Suppressor macrophage treated with lipopolysaccharide for 4 hours (primary cell): ENCODE measurements at regions not wholly inside any gene's neighbourhood (a gene's known extent, or its start where the extent isn't known, plus 50 kb on each side); places are given as distances from the start of the nearest gene placed in this dataset.

Source experiments
- DNase-seq: peaks from one replicate; pipeline ENCODE4 v3.0.0-alpha.2; 2020

DNA sequence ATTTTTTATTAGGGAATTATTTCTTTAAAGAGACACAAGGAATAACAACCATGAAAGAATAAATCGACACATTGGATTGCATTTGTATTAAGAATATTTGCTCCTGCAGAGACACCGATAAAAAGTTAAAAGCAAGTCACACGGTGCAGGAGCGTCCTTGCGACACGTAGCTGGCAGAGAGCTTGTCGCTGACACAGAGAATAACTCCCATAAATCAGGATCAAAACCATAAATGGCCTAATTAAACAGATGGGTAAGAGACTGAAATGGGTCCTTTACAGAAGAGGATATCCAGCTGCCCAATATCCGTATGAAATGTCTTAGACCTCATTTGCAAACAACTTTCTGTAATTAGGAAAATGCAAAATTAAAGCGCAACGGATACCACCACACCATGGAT lies 126.1 kb upstream of the SNTG2 start:
- DNase-seq = no peak

DNA sequence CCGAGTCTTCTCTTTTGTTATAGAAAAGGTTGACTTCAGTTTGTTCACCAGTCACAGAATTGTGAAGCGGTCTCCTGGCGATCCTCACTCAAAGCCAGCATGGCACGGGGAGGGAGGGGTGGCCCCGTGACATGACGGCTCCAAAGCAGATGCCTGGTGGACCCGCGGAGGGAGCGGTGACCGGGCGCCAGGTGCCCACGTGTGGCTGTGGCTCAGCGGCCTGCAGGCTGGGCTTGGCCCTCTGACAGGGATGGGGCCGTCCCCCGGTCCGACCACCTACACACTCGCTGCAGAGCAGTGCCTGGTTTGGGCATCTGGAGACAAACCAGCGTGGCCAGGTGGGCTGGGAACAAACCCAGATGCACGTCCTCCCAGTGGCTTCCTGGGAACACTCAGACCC lies 129.1 kb upstream of the SNTG2 start:
- no peak for DNase-seq

DNA sequence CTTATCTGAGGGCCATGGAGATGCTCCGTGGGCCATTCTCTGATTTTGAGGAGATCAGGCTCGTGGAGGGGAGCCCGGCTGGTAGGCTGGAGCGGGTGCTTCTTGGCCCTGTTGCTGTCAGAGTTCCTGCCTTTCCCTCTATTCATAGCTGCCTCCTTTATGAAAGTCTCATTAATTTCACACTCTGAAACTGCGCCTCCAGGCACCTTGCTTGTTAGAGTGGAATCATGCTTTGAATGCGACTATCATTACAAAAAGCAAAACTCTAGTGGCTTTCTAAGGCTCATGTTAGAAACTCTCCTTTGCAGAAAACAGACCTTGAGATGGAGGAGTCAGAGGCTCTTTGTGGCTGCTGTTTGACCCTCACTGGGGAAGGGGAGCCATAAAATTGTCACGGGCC lies 131.0 kb upstream of the SNTG2 start:
- DNase-seq = no peak

DNA sequence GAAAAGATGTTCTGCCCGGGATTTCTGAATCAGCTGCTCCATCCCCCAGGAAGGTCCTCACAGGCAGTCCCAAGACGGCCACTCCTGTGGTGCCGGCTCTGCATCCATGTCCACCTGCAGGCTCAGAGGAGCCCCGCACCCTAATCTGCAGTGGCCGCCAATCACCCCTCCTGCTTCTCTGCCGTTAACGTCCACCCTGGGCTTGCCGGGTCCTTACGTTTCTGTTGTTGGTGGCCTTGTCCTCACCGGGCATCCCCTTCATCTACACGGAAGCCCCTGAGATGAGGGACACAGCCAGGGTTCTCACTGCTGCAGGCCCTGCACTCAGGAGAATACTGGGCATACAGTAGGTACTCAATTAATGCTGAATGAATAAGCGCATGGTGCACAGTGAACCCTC lies 131.5 kb upstream of the SNTG2 start:
- no peak for DNase-seq

DNA sequence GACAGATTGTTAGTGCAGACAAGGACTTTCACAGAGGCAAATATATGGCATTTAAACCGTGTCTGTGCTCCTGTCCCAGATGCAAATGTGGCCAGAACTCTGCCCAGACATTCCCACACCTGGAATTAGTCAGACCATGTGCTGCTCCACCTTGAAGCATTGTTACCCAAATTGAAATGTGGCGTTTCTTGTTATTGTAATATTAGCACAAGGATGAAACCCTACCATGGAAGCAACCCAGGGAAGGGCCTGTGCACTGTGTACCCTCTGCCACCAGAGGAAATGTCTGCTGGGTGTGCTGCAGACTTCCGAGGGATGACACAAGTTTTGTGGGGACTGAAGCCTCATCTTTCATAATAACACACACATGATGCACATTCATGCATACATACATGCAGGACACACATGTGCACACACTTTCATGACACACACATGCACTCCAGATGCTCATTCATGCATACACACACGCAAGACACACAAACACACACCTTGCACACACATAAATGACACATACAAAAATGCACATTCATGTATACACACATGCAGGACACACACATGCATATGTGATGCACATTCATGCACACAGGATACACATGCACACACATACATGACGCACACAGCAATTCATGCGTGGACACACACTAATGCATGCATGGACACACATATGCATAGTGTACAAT lies 133.2 kb upstream of the SNTG2 start:
- no peak for DNase-seq

DNA sequence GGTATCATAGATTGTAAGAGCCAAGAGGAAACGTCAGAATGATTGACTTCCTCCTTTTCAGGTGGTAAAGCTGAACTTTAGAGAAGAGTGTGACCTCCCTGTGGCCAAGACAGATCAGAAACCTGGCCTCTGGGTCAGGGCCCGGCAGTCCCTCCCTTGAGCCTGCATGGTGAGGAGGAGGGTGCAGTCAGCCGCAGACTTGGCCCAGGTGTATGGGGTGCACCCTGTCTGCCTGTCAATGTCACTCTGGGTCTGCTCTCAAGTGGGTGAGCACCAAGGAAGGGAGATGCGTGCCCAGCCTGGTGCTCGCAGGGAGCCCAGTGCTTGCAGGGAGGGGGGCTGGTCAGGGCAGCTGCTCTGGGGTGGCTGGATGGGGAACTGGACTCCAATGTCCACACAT lies 134.4 kb upstream of the SNTG2 start:
- DNase-seq = no peak

DNA sequence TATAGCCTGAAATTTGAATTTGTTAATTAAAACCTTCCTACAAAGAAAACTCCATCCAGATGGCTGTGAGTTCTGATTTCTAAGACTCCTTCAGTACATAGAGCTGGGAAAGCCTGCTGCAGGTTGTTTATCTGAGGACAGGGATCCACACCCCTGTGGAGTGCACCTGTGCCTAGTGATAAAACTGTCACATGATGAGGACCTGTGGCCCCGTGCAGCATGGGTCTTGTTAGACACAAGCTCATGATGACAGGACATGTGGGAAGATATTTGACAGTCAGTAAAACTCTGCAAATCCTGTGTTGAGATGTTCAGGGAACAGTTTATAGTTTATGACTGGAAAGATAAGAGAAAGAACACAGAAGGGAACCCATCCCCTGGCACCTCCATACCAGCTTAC lies 133.2 kb upstream of the TMEM18 start:
- DNase-seq = no peak

DNA sequence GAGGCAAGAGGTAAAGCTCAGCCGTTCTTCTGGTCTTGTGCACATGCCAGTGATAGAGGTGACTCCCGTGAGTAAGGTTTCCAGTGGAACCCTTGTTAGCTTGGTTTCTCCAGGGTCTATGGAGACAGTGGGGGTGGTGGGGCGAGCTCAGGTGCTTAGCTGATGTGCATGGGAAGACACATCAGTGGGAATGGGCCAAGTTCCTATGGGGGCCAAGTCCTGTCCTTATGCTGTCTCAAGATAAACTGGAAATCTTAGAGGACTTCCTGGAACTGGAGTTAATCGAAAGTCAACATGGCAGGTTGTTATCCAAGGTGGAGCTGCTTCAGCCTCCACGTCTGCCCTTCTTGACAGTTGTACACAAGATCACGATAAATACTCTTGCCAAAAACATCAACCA lies 130.1 kb upstream of the TMEM18 start:
- DNase-seq = no peak

DNA sequence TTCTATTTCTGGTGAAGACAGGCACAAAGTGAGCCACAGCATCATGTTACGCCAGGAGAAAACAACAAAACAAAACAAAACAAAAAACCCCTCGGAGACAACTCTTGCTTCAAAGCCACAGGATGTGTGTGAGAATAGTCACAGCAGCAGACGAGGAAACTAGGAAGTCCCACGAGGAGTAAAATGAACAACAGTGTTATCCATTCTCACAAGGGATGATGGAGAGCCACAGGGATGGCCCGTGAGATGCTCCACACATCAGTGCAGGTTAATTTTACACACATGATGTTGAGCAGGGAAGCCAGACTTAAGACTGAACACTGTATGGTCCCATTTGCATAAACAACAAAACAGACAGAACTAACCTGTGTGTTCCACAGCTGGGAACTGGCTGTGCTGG lies 128.5 kb upstream of the TMEM18 start:
- DNase-seq = no peak

DNA sequence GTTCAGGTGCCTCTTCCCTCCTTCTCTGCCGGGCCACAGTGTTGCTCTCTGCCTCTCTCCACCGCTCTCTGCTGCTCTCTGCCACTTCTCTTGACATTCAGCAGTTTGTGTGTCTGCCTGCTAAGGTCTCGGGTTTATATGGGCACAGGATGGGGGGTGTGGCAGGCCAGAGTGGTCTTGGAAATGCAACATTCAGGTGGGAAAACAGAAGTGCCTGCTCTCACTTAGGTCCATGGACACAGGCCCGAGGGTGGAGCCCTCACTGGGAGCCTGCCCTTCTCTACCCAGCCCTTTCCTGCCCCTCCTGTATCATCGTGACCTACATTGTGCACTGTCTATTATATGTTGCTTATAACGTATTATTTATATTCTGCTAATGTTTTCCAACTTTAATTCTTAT lies 120.8 kb upstream of the TMEM18 start:
- no peak for DNase-seq

DNA sequence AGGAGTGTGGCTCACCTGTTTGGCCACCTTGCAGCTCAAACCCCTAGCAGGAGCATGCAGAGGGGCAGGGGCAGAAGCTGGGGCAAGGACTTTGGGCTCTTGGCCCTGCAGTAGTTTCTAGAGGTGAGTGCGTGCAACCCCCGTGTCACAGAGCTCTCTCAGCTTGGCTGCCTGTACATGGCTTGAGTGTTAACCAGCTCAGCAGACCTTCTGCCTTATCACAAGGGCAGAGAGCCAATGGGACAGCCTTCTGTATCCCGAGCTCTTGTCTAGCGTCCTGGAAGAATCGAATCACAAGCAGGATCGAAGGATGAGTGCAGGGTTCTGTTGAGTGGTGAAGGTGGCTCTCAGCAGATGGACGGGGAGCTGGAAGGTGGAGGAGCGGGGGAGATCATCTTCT lies 120.3 kb upstream of the TMEM18 start:
- no peak for DNase-seq

DNA sequence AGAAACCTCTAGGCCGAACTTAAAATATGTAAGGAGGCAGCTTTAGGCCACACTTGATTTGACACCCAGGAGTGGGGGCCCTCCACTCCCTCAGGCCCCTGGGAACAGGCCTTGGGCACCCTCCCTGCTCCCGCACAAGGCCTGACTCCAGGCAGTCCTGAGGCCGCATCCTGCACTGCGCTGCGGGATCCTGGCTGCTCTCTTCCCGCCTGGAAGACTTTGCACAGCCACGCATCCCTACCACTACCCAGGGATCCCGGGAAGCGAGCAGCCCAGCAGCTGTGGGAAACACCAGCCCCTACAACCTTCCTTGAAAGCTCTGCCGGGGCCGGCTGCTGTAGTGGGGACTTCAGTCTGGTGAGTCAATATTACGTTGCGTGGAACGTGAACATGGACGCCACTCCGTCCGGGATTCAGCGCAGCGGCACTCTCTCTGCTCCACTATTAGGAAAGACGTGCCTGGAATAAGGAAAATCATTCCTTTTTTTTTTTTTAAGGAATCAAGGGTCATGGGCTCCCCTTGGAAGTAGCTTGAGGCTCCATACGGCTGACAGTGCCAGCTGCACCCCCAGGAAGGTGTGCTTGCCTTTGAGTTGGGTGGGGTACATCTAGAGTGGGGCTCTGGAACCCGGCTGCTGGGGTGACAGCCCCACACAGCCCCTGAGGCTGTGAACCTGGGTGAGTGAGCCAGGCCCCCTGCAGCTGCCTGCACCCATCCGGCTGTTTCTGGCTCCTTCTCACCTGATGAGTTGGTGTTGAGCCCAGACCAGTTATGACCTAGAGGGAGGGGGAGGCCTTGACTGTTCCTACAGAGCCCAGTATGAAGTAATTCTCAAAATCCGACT lies 119.2 kb upstream of the TMEM18 start:
- no peak for DNase-seq

DNA sequence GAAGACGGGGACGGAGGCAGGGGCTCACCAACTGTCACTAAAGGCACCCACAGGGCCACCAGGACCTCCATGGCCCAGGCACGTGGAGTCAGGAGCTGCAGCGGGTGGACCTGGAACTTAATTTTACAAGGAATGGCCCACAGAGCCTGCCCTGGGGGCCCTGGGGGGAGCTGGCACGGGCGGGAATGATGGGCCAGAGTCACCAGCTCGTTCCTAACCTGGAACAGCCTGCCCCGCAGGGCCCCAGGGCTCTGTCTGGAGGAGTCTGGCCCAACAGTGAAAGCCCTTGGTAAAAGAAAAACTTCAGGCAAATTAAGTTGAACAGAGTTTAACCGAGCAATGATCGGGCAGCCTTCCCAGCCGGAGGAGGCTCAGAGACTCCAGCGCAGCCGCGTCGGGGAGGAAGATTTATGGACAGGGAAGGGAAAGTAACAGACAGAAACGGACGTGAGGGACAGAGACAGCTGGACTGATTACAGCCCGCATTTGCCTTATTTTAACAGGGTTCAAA lies 118.4 kb upstream of the TMEM18 start:
- no peak for DNase-seq

DNA sequence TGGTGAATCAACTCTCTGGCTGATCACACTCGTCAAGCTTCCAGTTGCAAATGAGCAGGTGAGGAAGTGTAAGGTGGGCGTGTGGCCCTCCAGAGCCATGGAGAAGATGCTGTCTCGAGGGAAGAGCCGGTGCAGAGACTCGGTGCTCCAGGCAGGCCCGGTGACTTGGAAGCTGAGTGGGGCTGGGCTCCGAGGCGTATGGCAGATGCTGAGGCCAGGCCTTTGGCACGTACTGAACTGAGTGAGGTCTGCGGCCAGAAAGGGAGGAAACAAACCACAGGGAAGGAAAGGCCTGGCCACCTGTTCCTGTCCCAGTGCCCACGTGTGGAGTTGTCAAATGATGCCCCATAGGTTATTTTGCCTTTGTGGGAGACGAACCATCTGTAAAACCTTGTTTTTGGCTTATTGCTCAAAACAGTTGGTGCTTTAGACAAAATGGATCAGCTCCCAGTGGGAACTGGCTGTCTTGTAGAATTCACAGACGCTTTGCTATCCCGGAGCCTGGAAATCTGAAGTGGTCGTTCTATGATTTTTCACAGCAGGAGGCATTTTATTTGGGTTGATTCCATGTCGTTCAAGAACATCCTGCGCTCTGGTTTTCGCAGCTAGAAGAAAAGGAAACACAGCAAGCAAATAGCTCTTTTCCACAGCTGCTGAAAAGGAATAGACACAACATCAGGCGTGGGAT lies 117.5 kb upstream of the TMEM18 start:
- no peak for DNase-seq

DNA sequence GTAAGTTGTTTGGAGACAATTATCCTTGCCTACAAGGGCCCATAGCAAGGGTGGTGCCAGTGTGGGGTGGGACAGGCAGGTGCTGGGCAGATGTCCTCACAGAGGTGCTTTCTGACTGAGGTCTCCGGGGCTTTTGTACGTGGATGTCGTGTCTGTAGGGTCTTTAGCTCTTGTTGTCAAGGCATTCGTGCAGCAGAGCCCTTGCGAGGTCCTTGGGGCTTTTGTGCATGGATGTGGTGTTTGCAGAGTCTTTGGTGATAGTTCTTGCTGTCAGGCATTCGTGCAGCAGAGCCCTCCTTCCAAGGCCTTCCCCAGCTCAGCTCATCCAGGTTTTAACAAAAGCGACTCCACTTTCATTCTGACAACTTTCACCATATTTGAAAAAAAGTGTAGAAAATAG lies 116.0 kb upstream of the TMEM18 start:
- DNase-seq = no peak

DNA sequence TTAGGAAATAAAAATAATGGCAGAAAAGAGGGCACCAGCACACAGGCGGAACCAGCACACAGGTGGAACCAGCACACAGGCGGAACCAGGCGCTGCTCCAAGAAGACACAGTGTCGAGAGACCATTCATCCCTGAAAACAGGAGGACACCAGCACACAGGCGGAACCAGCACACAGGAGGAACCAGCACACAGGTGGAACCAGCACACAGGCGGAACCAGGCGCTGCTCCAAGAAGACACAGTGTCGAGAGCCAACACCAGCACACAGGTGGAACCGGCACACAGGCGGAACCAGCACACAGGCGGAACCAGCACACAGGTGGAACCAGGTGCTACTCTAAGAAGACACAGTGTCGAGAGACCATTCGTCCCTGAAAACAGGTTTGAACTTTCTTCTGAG lies 115.5 kb upstream of the TMEM18 start:
- no peak for DNase-seq

DNA sequence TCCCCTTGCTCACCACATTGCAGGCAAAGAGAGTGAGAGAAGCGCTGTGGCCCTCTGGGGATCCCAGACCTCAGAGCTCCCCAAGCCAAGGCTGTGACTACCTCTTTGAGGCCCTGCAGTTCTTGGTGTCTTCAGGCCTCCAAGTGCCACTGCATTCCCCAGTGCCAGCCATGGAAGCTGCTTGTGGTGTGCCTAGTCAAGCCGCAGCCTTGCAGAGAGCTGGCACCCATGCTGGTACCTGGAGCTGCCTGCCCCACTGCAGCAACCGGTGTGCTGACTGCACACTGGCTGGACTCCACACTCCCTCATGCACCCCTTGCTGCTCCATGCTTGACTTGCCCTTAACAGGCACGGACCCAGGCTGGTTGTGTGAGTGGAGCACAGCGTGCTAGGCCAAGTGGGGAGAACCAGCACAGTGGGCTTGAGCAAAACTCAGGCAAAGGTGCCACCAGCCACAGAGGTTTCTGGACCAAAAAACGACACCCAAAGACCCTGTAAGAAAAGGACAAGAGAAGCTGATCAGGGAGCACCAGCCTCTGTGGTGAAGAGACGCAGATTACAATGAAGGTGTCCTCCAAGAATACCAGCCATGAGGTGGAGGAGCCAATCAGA lies 113.5 kb upstream of the TMEM18 start:
- DNase-seq = no peak

DNA sequence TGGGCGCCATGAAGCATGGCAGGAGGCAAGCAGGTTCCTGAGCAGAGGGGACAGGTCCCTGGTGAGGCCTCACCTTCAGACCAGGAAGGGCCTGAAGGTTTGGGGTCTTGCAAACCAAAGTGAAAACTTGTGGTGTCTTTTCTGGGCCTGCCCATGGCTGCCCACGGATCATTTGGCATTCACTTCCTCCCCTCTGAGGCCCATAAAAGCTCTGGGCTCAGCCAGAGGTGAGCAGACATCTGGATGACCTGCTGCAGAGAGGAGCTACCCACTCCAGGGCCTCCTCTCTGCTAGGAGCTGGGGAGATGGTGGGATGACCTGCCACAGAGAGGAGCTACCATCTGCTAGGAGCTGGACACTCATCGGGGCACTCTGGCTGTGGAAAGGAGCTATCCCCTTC lies 112.9 kb upstream of the TMEM18 start:
- DNase-seq = no peak

DNA sequence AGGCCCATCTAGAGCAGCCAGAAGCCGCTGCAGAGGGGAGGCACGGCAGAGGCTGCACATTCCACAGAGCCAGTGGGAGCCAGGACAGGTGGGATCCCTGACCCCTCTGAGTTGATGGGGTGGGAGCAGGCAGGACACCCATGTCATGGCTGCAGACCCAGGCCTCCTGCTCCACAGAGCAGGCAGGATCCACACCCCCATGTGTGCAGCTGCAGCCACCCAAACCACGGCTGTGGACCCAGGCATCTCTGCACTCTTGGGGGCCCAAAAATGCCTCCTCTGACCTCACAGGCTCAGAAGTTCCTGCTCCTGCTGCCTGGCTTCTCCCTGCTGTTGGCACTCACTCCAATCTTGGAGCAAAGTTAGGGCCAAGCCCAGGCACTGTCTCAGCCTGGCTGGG lies 112.3 kb upstream of the TMEM18 start:
- DNase-seq = no peak

DNA sequence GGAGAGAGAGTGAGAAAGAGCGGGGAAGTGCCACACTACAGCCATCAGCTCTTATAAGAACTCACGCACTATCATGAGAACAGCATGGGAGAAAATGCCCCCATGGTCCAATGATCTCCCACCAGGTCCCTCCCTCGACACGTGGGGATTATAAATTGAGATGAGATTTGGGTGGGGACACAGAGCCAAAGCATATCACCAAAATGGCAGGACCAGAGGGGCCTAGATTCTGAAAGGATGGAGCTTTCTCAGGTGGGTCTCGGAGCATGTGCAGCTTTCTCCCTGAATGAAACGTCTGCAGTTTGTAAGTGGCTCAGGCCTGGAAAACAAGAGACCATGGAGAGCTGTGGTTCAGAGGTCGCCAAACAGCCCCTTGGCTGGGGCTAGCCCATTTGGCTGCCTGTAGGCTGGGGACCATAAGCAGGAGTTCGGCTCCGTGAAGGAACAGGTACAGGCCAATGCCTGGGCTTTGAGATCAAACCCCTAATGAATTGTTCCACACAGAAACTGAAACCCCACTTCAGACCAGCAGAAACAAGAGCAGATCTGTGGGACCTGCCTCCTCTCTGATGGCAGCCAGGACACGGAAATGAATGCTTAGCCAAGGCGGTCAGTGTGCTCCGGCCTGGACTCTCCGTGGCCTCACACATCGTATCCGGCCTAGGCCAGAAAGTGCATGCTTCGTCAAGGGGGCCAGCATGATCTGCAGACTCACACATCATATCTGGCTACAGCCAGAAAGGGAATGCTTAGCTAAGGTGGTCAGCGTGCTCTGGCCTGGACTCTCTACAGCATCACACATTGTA lies 111.2 kb upstream of the TMEM18 start:
- no peak for DNase-seq

DNA sequence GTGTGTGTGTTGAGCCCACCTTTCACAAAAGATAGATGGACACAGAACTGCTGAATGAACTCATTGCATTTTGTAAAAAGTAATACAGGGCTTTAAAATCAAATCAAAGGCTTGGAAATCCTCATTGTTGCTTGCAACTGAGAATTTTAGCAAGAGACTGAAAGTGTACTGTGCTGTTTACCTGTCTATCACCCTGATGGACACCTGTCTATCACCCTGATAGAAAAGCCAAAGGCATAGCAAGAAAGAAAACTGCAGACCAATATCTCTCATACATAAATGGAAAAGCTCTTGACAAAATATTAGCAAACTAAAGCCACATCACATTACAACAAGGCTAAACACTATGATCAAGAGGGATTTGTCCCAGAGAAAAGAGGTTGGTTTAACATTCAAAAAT lies 107.5 kb upstream of the TMEM18 start:
- DNase-seq = no peak

DNA sequence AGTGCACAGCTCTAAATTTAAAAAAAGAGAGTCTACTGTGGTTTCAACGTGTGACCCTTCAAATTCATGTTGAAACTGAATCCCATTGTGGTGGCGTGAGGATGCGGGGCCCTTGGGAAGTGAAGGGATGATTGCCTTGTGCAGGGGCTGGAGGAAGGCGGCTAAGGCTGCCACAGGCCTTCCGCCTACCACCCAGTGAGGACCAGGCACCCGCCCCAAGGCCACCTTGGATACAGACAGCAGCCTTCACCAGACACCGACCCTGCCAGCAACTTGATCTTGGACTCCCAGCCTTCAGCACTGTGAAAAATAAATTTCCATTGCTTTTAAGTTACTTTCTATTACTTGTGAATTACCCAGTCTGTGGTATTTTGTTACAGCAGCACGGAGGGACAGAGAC lies 103.4 kb upstream of the TMEM18 start:
- no peak for DNase-seq

DNA sequence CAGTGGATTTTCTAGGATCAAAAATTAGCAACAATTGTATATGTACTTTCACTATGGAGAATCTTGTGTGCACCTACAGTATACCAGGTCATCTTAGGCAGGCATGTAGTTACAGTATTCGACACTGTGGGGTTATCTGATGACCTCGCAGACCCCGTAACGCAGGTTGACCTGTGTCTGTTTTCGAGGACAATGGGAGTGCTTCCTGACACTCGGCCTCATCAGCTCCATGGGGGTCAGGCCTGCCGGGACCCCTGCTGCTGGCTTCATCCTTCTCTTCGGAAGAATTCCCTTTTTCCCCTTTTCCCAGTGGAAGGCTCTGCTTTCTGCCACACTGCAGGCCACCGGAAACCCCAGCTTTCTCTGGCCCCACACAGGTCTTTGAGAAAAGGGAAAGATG lies 102.8 kb upstream of the TMEM18 start:
- no peak for DNase-seq
